ENCODE measurements at regions not wholly inside any gene's neighbourhood (a gene's known extent, or its start where the extent isn't known, plus 50 kb on each side); places are given as distances from the start of the nearest gene placed in this dataset.

- Histone ChIP-seq H3K36me3 (no peaks in the 10 kb centered on the region), H3K9me3 (peaks cover 0 to 5% (median 0%) of the 10 kb centered on the region in 4 donors), H3K4me1 (no peaks in the 10 kb centered on the region), H3K4me3 (no peak overlapping the region), H3K27me3 (peaks cover 3 to 26% (median 19%) of the 10 kb centered on the region in 3 donors), H3K27ac (no peak overlapping the region)
- intact Hi-C loops (cut with DNase I), result no loop called here
- WGBS, 2 donors, result 65 to 83% methylated on average over 3 of the region's 3 CpGs
- TF ChIP-seq EP300 (IDR thresholded peaks at IDR 0.05) (no peak), POLR2A (IDR thresholded peaks at IDR 0.05) (no peak), CTCF (IDR thresholded peaks at IDR 0.05) (no peak), POLR2AphosphoS5 (IDR thresholded peaks at IDR 0.05) (no peak)
- no peak for DNase-seq
These were observed 203.8 kb upstream of the SRRM4 start for GRCh38 chr12:118777504-118777903.

GRCh38 chr12:118778077-118778476 lies 203.3 kb upstream of the SRRM4 start:
- peaks cover 3 to 20% (median 14%) of the 10 kb centered on the region in 3 donors for H3K27me3 ChIP-seq
- peaks cover 0 to 4% (median 0%) of the 10 kb centered on the region in 4 donors for H3K9me3 ChIP-seq
- H3K4me3 ChIP-seq, result no peak overlapping the region
- intact Hi-C loops (cut with DNase I), result no loop called here
- no peaks in the 10 kb centered on the region for H3K36me3 ChIP-seq
- WGBS, 2 donors, result 69 to 83% methylated on average over 2 of the region's 2 CpGs
- H3K4me1 ChIP-seq, result no peaks in the 10 kb centered on the region
- H3K27ac ChIP-seq, result no peak overlapping the region
- DNase-seq, result no peak
- TF ChIP-seq CTCF (IDR thresholded peaks at IDR 0.05), result no peak
- no peak for TF ChIP-seq EP300 (IDR thresholded peaks at IDR 0.05)
- TF ChIP-seq POLR2A (IDR thresholded peaks at IDR 0.05), result no peak
- no peak for TF ChIP-seq POLR2AphosphoS5 (IDR thresholded peaks at IDR 0.05)

GRCh38 chr12:118780939-118781338 lies 200.4 kb upstream of the SRRM4 start:
- no peak for DNase-seq
- TF ChIP-seq CTCF (IDR thresholded peaks at IDR 0.05), result no peak
- no peak for TF ChIP-seq POLR2A (IDR thresholded peaks at IDR 0.05)
- no peak for TF ChIP-seq EP300 (IDR thresholded peaks at IDR 0.05)
- TF ChIP-seq POLR2AphosphoS5 (IDR thresholded peaks at IDR 0.05), result no peak
- no peaks in the 10 kb centered on the region for H3K36me3 ChIP-seq
- no peak overlapping the region for H3K4me3 ChIP-seq
- no peaks in the 10 kb centered on the region for H3K4me1 ChIP-seq
- no peaks in the 10 kb centered on the region for H3K27me3 ChIP-seq
- no peak overlapping the region for H3K27ac ChIP-seq
- WGBS, 2 donors, result 47% methylated on average over 7 of the region's 7 CpGs
- intact Hi-C loops (cut with DNase I), result no loop called here
- no peaks in the 10 kb centered on the region for H3K9me3 ChIP-seq

GRCh38 chr12:118781692-118782091 lies 199.6 kb upstream of the SRRM4 start:
- no peak for DNase-seq
- no peaks in the 10 kb centered on the region for H3K4me1 ChIP-seq
- H3K27ac ChIP-seq, result no peak overlapping the region
- intact Hi-C loops (cut with DNase I), result no loop called here
- 59 to 71% methylated on average over 3 of the region's 3 CpGs for whole genome bisulfite sequencing, 2 donors
- H3K36me3 ChIP-seq, result no peaks in the 10 kb centered on the region
- TF ChIP-seq POLR2AphosphoS5 (IDR thresholded peaks at IDR 0.05), result no peak
- no peak for TF ChIP-seq EP300 (IDR thresholded peaks at IDR 0.05)
- no peak for TF ChIP-seq CTCF (IDR thresholded peaks at IDR 0.05)
- no peak for TF ChIP-seq POLR2A (IDR thresholded peaks at IDR 0.05)
- H3K4me3 ChIP-seq, result no peak overlapping the region
- H3K9me3 ChIP-seq, result no peaks in the 10 kb centered on the region
- H3K27me3 ChIP-seq, result no peaks in the 10 kb centered on the region

- no peaks in the 10 kb centered on the region for H3K4me1 ChIP-seq
- no peaks in the 10 kb centered on the region for H3K27me3 ChIP-seq
- no peaks in the 10 kb centered on the region for H3K9me3 ChIP-seq
- TF ChIP-seq CTCF (IDR thresholded peaks at IDR 0.05) (no peak), POLR2A (IDR thresholded peaks at IDR 0.05) (no peak), EP300 (IDR thresholded peaks at IDR 0.05) (no peak), POLR2AphosphoS5 (IDR thresholded peaks at IDR 0.05) (no peak)
- 88 to 92% methylated on average over 2 of the region's 2 CpGs for whole genome bisulfite sequencing, 2 donors
- DNase-seq, result no peak
- H3K27ac ChIP-seq, result no peak overlapping the region
- no peak overlapping the region for H3K4me3 ChIP-seq
- no peaks in the 10 kb centered on the region for H3K36me3 ChIP-seq
- intact Hi-C loops (cut with DNase I), result no loop called here
These were observed 197.6 kb upstream of the SRRM4 start for GRCh38 chr12:118783703-118784102.

All from sigmoid colon (tissue), 6 donors.